GM06990 (cell line): ENCODE measurements at regions not wholly inside any gene's neighbourhood (a gene's known extent, or its start where the extent isn't known, plus 50 kb on each side); places are given as distances from the start of the nearest gene placed in this dataset.

ENCODE experiments used
- DNase-seq: peaks from one replicate; pipeline ENCODE4 v3.0.0-alpha.2; 2011; ENCODE audit not compliant: insufficient read length; ENCODE audit errors: extremely low read depth
- H3K27me3 ChIP-seq: replicated peaks from 2 replicates; pipeline ENCODE4 v1.6.0; 2011; ENCODE audit warnings: low read length; ENCODE audit not compliant: control insufficient read depth, insufficient read depth
- H3K36me3 ChIP-seq: 2 replicates; pipeline ENCODE4 v1.5.1; 2011; ENCODE audit warnings: low read length; ENCODE audit not compliant: control insufficient read depth, insufficient read depth
- H3K4me3 ChIP-seq: replicated peaks from 2 replicates; pipeline ENCODE4 v1.5.1; 2011; ENCODE audit warnings: low read depth, mild to moderate bottlenecking, control low read depth, low read length
- TF ChIP-seq, protein P1 (sequence below): IDR thresholded peaks from 2 replicates; pipeline ENCODE4 v1.5.1; 2011; ENCODE audit warnings: low read length, control low read depth, mild to moderate bottlenecking, inconsistent platforms; ENCODE audit not compliant: insufficient read depth, poor library complexity, severe bottlenecking

DNA sequence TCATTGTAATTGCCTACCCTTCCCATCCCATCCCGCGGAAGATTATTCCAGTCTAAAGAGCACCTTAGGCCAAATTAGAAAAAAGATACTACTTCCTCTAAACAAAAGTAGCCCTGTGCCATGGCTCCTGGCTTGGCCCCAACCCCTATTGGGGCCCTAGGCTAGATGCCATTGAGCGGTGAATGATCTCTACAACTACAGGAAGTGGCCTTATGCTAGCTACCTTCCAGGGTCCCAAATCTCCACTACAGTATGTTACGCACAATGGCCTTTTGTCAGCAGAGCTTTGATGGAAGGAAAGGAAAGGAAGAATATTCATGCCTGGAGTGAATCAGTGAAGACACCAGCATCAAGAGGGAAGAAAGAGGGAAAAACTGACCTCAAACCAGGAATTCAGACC is 73.3 kb upstream of the OSMR start:
- Histone ChIP-seq H3K4me3 (no peak overlapping the region), H3K36me3 (no peaks in the 10 kb centered on the region), H3K27me3 (no peaks in the 10 kb centered on the region)
- no peak for DNase-seq
- TF ChIP-seq, protein P1, sequence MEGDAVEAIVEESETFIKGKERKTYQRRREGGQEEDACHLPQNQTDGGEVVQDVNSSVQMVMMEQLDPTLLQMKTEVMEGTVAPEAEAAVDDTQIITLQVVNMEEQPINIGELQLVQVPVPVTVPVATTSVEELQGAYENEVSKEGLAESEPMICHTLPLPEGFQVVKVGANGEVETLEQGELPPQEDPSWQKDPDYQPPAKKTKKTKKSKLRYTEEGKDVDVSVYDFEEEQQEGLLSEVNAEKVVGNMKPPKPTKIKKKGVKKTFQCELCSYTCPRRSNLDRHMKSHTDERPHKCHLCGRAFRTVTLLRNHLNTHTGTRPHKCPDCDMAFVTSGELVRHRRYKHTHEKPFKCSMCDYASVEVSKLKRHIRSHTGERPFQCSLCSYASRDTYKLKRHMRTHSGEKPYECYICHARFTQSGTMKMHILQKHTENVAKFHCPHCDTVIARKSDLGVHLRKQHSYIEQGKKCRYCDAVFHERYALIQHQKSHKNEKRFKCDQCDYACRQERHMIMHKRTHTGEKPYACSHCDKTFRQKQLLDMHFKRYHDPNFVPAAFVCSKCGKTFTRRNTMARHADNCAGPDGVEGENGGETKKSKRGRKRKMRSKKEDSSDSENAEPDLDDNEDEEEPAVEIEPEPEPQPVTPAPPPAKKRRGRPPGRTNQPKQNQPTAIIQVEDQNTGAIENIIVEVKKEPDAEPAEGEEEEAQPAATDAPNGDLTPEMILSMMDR, result no peak

DNA sequence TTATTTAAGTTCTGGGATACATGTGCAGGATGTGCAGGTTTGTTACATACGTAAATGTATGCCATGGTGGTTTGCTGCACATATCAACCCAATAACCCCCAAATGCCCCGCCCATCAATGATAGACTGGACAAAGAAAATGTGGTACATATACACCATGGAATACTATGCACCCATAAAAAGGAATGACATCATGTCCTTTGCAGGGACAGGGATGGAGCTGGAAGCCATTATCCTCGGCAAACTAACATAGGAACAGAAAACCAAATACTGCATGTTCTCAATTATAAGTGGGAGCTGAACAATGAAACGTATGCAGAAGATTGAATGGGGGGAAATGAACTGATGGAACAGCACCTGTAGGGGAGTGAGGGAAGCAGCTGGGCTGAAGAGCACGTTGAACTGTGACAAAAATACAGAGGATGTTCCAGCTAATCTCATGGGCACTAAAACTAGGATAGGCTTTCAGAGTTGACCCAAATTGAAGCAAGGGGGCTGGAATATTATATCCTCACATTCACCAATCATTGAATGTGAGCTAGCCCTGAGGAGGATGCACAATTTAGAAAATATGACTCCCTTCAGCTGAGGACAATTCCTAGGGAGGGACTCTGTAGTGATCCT is 70.5 kb upstream of the OSMR start:
- Histone ChIP-seq H3K36me3 (no peaks in the 10 kb centered on the region), H3K4me3 (no peak overlapping the region), H3K27me3 (no peaks in the 10 kb centered on the region)
- TF ChIP-seq, protein P1, result no peak
- DNase-seq, result no peak

DNA sequence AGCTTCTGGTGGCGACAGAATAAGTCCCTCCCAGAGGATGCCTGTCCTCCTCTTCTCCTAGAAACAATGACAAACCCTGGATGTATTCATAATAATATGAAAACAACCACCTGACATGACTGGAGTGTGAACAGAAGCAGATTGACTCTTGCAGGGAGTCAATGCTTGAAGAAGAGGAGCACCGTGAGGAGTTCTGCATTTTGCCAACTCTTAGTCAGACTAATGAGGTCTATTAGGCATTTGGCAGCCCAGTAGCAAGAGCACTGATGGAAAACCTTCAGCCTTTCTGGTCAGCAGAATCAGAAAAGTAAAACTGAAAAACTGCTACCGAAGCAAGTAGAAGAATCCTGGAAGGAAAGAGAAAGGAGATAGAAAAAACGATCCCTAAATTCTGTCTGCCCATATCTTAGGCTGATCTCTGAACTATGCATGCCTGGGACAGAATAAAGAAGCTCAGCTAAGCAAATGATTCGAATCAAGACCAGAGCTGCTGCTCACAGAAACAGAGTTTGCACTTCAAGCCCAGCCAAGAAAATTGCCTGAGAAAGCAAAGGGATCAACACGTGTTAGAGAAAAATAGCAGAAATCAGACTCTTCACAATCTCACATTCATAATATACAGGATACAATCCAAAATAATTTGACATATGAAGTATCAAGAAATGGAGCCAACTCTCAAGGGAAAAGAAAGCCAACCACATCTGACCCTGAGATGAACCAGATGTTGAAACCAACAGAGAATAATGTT is 69.5 kb upstream of the OSMR start:
- H3K4me3 ChIP-seq, result no peak overlapping the region
- no peak for DNase-seq

DNA sequence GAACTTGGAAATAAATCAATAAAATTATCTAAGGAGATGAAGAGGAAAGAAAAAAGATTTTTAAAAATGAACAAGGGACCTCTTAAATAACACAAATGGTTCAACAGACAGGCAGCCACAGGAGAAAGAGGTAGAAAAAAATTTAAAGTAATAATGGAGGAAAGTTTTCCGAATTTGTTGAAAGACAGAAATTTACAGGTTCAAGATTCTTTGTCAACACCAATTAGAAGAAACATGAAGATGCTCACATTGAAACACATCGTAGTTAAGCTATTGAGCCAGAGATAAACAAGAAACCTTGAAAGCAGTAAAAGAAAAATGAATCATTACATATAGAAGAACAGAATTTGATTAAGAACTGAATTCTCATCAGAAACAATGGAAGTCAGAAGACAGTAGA is 68.7 kb upstream of the OSMR start:
- H3K36me3 ChIP-seq, result no peaks in the 10 kb centered on the region
- no peak overlapping the region for H3K4me3 ChIP-seq
- TF ChIP-seq, protein P1, result no peak
- H3K27me3 ChIP-seq, result no peaks in the 10 kb centered on the region
- DNase-seq, result no peak

More for the DNA sequence above, 69.5 kb upstream of the OSMR start:
- TF ChIP-seq, protein P1, result no peak
- Histone ChIP-seq H3K36me3 (no peaks in the 10 kb centered on the region), H3K27me3 (no peaks in the 10 kb centered on the region)

DNA sequence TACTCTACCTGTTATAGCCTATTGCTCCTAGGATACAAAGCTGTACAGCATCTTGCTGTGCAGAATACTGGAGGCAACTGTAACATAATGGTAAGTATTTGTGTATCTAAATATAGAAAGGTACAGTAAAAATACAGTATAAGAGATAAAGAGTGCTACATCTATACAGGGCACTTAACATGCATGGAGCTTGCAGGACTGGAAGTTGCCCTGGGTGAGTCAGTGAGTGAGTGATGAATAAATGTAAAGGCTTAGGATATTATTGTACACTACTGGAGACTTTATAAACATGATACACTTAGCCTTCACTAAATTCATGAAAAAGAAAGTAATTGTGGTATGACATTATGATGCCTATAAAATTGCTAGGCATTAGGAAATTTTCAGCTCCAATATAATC is 65.5 kb upstream of the OSMR start:
- Histone ChIP-seq H3K4me3 (no peak overlapping the region), H3K27me3 (no peaks in the 10 kb centered on the region), H3K36me3 (no peaks in the 10 kb centered on the region)
- TF ChIP-seq, protein P1, result no peak
- no peak for DNase-seq
